Activated T-helper 1 cell treated with anti-CD3 and anti-CD28 coated beads, Interleukin-12 subunit alpha, Interleukin-12 subunit beta, Interleukin-2, Interleukin-4 antibody, amounts not matched to agents 30 ng/mL and 10 ng/mL and 1 ng/mL, durations not matched to agents 14 hours and 24 hours and 36 hours (primary cell): ENCODE measurements at regions not wholly inside any gene's neighbourhood (a gene's known extent, or its start where the extent isn't known, plus 50 kb on each side); places are given as distances from the start of the nearest gene placed in this dataset.
"Not testable (repeated sequence)": the region's sequence is repeated elsewhere in the genome, so short reads cannot be mapped to it uniquely, and the experiment has no call there.

Experiments
- DNase-seq: peaks from one replicate; pipeline ENCODE4 v3.0.0; 2021; ENCODE audit warnings: low spot score
- H3K27ac Mint-ChIP-seq: one replicate; pipeline ENCODE4 v1.8.0; 2021; ENCODE audit warnings: mild to moderate bottlenecking, mixed read lengths
- H3K27me3 Mint-ChIP-seq: one replicate; pipeline ENCODE4 v1.8.0; 2022; ENCODE audit warnings: mild to moderate bottlenecking, moderate library complexity, mixed read lengths; ENCODE audit not compliant: insufficient read depth
- H3K36me3 Mint-ChIP-seq: one replicate; pipeline ENCODE4 v1.8.0; 2021; ENCODE audit warnings: low read depth, mixed read lengths
- H3K4me1 Mint-ChIP-seq: one replicate; pipeline ENCODE4 v1.8.0; 2021; ENCODE audit warnings: low read depth, mixed read lengths
- H3K4me3 Mint-ChIP-seq: one replicate; pipeline ENCODE4 v1.8.0; 2021; ENCODE audit warnings: mild to moderate bottlenecking, moderate library complexity, mixed read lengths
- H3K9me3 Mint-ChIP-seq: one replicate; pipeline ENCODE4 v1.8.0; 2021; ENCODE audit warnings: mixed read lengths
- intact Hi-C: fragments of 100-400 bp; cut with micrococcal nuclease; formaldehyde crosslinking; loops from one replicate; pipeline ENCODE4 v1.15.1; 2024

DNA sequence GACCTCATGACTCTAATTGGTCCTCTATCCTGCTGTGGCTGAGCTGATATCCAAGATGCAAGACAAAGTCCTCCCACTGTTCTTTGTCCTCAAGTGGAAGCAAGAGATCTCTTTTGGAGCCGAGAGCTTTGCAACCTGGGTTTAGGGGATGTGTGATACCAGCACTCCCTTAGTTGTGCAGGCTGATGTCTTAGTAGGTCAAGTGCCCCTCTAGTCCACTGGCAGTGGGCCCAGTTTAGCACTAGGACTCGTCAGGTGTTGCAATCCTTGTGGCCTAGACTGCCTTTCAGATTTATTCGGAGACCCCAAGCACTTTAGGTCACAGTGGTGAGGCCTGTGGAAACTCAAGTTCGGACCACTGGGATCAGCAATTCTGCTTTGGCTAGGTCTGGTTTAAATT is 64.0 kb downstream of the GPRASP3 start:
- intact Hi-C loops = no loop called here
- DNase-seq = no peak
- peaks cover 4% of the 10 kb centered on the region for H3K9me3 Mint-ChIP-seq
- H3K27me3 Mint-ChIP-seq = no peaks in the 10 kb centered on the region
- H3K36me3 Mint-ChIP-seq = peaks cover 1% of the 10 kb centered on the region
- H3K4me3 Mint-ChIP-seq = no peak overlapping the region
- H3K27ac Mint-ChIP-seq = no peak overlapping the region
- H3K4me1 Mint-ChIP-seq = no peaks in the 10 kb centered on the region

DNA sequence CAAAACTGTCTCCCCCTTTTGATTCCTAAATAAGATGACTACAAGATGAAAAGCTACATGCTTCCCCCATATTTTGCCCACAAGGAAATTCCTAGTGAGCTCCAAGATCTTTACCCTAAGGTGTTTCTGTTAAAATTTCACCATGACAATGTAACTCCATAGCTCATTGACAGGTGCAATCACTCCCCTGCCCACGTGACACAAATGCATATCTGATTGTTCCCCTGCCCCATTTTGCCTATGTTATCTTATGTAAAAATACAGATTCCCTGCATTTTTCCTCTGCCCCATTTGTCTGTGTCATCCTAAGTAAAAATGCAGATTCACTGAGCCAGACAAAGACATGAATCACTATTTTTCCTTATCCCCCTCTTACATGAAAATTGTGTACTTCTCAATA is 66.7 kb downstream of the GPRASP3 start:
- Mint-ChIP-seq H3K9me3 (peaks cover 4% of the 10 kb centered on the region), H3K4me3 (no peak overlapping the region), H3K36me3 (peaks cover 1% of the 10 kb centered on the region)

GRCh38 chrX:102808336-102808735 is 87.8 kb downstream of the GPRASP3 start:
- intact Hi-C loops = no loop called here
- no peak for DNase-seq
- Mint-ChIP-seq H3K4me1 (no peaks in the 10 kb centered on the region), H3K36me3 (peaks cover 2% of the 10 kb centered on the region), H3K9me3 (no peaks in the 10 kb centered on the region), H3K4me3 (no peak overlapping the region), H3K27me3 (no peaks in the 10 kb centered on the region), H3K27ac (no peak overlapping the region)

More for the DNA sequence above, 66.7 kb downstream of the GPRASP3 start:
- Mint-ChIP-seq H3K4me1 (no peaks in the 10 kb centered on the region), H3K27ac (no peak overlapping the region), H3K27me3 (no peaks in the 10 kb centered on the region)
- intact Hi-C loops = no loop called here
- no peak for DNase-seq

DNA sequence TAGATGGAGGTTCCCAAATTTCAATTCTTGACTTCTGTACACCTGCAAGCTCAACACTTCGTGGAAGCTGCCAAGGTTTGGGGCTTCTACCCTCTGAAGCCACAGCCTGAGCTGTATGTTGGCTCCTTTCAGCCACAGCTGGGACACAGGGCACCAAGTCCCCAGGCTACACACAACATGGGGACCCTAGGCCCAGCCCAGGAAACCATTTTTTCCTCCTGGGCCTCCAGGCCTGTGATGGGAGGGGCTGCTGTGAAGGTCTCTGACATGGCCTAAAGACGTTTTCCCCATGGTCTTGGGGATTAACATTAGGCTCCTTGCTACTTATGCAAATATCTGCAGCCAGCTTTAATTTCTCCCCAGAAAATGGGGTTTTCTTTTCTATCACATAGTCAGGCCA is 97.7 kb downstream of the GPRASP3 start:
- intact Hi-C loops, H3K4me3 Mint-ChIP-seq, H3K4me1 Mint-ChIP-seq, DNase-seq, H3K27ac Mint-ChIP-seq, H3K27me3 Mint-ChIP-seq, H3K36me3 Mint-ChIP-seq: not testable (repeated sequence)
- H3K9me3 Mint-ChIP-seq = peaks cover 13% of the 10 kb centered on the region

- no peak overlapping the region for H3K27ac Mint-ChIP-seq
- no peaks in the 10 kb centered on the region for H3K4me1 Mint-ChIP-seq
- H3K9me3 Mint-ChIP-seq = no peaks in the 10 kb centered on the region
- H3K36me3 Mint-ChIP-seq = no peaks in the 10 kb centered on the region
- H3K4me3 Mint-ChIP-seq = no peak overlapping the region
- H3K27me3 Mint-ChIP-seq = no peaks in the 10 kb centered on the region
- DNase-seq = no peak
- intact Hi-C loops = no loop called here
Observed at GRCh38 chrX:102832661-102833060, 104.4 kb upstream of the RAB40AL start.

GRCh38 chrX:102833136-102833535 is 103.9 kb upstream of the RAB40AL start:
- no peaks in the 10 kb centered on the region for H3K36me3 Mint-ChIP-seq
- H3K27ac Mint-ChIP-seq = no peak overlapping the region
- H3K27me3 Mint-ChIP-seq = no peaks in the 10 kb centered on the region
- no peak for DNase-seq
- no peaks in the 10 kb centered on the region for H3K4me1 Mint-ChIP-seq
- no peaks in the 10 kb centered on the region for H3K9me3 Mint-ChIP-seq
- intact Hi-C loops = no loop called here
- no peak overlapping the region for H3K4me3 Mint-ChIP-seq

GRCh38 chrX:102835504-102836146 is 101.4 kb upstream of the RAB40AL start:
- Mint-ChIP-seq H3K4me3 (no peak overlapping the region), H3K4me1 (no peaks in the 10 kb centered on the region), H3K27ac (no peak overlapping the region), H3K9me3 (no peaks in the 10 kb centered on the region), H3K36me3 (no peaks in the 10 kb centered on the region), H3K27me3 (no peaks in the 10 kb centered on the region)
- intact Hi-C loops = no loop called here
- DNase-seq = no peak

GRCh38 chrX:102837847-102838246 is 99.2 kb upstream of the RAB40AL start:
- Mint-ChIP-seq H3K9me3 (no peaks in the 10 kb centered on the region), H3K4me3 (no peak overlapping the region), H3K36me3 (no peaks in the 10 kb centered on the region), H3K27me3 (no peaks in the 10 kb centered on the region), H3K4me1 (no peaks in the 10 kb centered on the region), H3K27ac (no peak overlapping the region)
- DNase-seq = no peak
- intact Hi-C loops = no loop called here

GRCh38 chrX:102840871-102841705 is 96.0 kb upstream of the RAB40AL start:
- no peak overlapping the region for H3K4me3 Mint-ChIP-seq
- no peaks in the 10 kb centered on the region for H3K27me3 Mint-ChIP-seq
- H3K27ac Mint-ChIP-seq = no peak overlapping the region
- intact Hi-C loops = no loop called here
- DNase-seq = no peak
- no peaks in the 10 kb centered on the region for H3K36me3 Mint-ChIP-seq
- no peaks in the 10 kb centered on the region for H3K9me3 Mint-ChIP-seq
- H3K4me1 Mint-ChIP-seq = no peaks in the 10 kb centered on the region

DNA sequence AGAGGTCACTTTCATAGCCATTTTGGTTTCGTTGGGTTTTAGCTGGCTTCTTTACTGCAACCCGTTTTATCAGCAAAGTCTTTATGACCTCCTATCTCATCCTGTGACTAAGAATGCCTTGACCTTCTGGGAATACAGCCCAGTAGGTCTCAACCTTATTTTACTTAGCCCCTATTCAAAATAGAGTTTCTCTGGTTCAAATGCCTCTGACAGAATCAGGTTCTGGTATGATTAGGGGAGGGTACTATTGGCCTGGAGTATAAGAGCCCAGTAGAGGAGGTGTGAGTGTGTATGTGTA is 95.4 kb upstream of the RAB40AL start:
- no peaks in the 10 kb centered on the region for H3K27me3 Mint-ChIP-seq
- H3K27ac Mint-ChIP-seq = no peak overlapping the region
- no peaks in the 10 kb centered on the region for H3K4me1 Mint-ChIP-seq
- no peak for DNase-seq
- H3K36me3 Mint-ChIP-seq = no peaks in the 10 kb centered on the region
- H3K9me3 Mint-ChIP-seq = no peaks in the 10 kb centered on the region
- intact Hi-C loops = no loop called here
- H3K4me3 Mint-ChIP-seq = no peak overlapping the region

DNA sequence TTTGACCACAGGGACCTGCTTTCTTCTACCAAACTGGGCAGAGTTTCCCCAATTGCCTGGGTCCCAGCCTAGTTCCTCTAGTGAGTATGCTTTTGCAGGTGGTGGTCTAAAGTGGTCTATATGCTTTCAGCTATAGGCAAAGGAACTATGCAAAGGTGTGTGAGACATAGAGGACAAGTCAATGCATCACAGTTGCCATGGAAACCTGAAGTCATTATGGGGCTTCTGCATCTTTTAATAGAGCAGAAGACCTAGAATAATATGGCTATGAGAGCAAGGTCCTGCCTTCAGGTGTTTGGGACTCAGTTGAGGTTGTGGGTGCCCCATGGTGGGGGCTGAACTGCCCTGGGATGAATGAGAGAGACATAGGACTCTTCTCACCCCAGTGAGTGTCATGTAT is 92.1 kb upstream of the RAB40AL start:
- no peaks in the 10 kb centered on the region for H3K9me3 Mint-ChIP-seq
- H3K27me3 Mint-ChIP-seq = no peaks in the 10 kb centered on the region
- no peak overlapping the region for H3K27ac Mint-ChIP-seq
- DNase-seq = no peak
- H3K36me3 Mint-ChIP-seq = peaks cover 5% of the 10 kb centered on the region
- H3K4me3 Mint-ChIP-seq = no peak overlapping the region
- no peaks in the 10 kb centered on the region for H3K4me1 Mint-ChIP-seq
- intact Hi-C loops = no loop called here

- no peak for DNase-seq
- Mint-ChIP-seq H3K9me3 (no peaks in the 10 kb centered on the region), H3K27ac (no peak overlapping the region), H3K4me1 (no peaks in the 10 kb centered on the region), H3K4me3 (no peak overlapping the region), H3K36me3 (peaks cover 5% of the 10 kb centered on the region), H3K27me3 (no peaks in the 10 kb centered on the region)
- intact Hi-C loops = no loop called here
Observed at GRCh38 chrX:102846544-102847236, 90.4 kb upstream of the RAB40AL start.

GRCh38 chrX:102847362-102847761 is 89.7 kb upstream of the RAB40AL start:
- Mint-ChIP-seq H3K4me1 (no peaks in the 10 kb centered on the region), H3K9me3 (no peaks in the 10 kb centered on the region), H3K4me3 (no peak overlapping the region), H3K27ac (no peak overlapping the region), H3K27me3 (no peaks in the 10 kb centered on the region), H3K36me3 (peaks cover 5% of the 10 kb centered on the region)
- no peak for DNase-seq
- intact Hi-C loops = no loop called here
